ENCODE measurements at regions not wholly inside any gene's neighbourhood (a gene's known extent, or its start where the extent isn't known, plus 50 kb on each side); places are given as distances from the start of the nearest gene placed in this dataset.

DNA sequence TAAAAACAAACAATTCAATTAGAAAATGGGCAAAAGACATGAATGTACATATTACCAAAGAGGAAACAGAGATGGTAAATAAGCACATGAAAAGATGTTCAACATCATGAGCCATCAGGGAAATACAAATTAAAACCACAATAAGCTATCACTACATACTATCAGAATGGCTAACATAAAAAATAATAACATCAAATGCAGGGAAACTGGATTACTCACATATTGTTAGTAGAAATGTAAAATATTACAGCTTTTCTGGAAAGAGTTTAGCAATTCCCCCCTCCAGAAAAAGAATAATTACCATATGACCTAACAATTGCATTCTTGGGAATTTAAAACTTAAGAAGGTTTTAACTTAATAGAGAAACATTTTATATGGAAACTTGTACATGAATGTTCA is 232.9 kb upstream of the MTPN start:
- no peaks in the 10 kb centered on the region for H3K36me3 ChIP-seq
- H3K4me1 ChIP-seq (ENCODE audit: control insufficient read depth in 1 of 2, low read depth in 2 of 2), result no peaks in the 10 kb centered on the region
- H3K27ac ChIP-seq, result no peak overlapping the region
- no peak overlapping the region for H3K4me3 ChIP-seq
- DNase-seq (ENCODE audit: low spot score), result no peak
- no peak for ATAC-seq (ENCODE audit: insufficient number of reproducible peaks, low FRiP score, low read depth)
- H3K27me3 ChIP-seq (replicated peaks; ENCODE audit: insufficient read depth), result no peaks in the 10 kb centered on the region
- H3K9me3 ChIP-seq, result no peaks in the 10 kb centered on the region
- TF ChIP-seq, protein P1, sequence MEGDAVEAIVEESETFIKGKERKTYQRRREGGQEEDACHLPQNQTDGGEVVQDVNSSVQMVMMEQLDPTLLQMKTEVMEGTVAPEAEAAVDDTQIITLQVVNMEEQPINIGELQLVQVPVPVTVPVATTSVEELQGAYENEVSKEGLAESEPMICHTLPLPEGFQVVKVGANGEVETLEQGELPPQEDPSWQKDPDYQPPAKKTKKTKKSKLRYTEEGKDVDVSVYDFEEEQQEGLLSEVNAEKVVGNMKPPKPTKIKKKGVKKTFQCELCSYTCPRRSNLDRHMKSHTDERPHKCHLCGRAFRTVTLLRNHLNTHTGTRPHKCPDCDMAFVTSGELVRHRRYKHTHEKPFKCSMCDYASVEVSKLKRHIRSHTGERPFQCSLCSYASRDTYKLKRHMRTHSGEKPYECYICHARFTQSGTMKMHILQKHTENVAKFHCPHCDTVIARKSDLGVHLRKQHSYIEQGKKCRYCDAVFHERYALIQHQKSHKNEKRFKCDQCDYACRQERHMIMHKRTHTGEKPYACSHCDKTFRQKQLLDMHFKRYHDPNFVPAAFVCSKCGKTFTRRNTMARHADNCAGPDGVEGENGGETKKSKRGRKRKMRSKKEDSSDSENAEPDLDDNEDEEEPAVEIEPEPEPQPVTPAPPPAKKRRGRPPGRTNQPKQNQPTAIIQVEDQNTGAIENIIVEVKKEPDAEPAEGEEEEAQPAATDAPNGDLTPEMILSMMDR (IDR thresholded peaks at IDR 0.05), result no peak

DNA sequence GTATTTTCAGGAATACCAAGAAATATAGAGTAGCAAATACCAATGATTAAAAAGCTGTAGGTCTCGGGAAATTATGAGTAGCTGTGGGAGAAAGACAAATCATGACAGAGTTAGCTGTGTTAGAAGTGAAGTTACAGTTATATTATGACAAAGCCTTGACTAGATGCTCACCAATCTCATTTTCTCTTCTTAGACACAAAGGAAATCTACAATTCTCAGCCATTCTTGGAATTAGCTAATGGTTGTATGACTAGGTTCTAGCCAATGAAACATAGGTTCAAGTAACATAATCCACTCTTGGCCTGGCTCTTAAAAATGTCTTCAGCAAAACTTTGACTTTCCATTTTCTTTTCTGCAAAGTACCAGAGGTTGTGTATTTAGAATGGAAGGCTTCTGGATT is 228.8 kb upstream of the MTPN start:
- no peaks in the 10 kb centered on the region for H3K4me1 ChIP-seq (ENCODE audit: control insufficient read depth in 1 of 2, low read depth in 2 of 2)
- no peak for ATAC-seq (ENCODE audit: insufficient number of reproducible peaks, low FRiP score, low read depth)
- no peaks in the 10 kb centered on the region for H3K9me3 ChIP-seq

DNA sequence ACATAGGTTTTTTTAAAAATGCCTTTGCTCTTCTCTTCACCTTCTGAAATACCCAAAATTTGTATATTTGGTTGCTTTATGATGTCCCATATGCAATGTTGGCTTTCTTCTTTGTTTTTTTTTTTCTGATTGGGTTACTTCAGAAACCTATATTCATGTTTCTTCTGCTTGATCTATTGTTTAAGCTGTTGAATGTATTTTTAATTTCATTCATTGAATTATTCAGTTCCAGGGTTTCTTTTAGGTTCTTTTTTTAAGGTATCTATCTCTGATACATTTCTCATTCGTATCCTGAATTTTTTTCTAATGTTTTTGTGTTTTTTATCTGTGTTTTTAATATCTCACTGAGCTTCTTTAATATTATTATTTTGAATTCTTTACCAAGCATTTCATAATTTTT is 221.0 kb upstream of the MTPN start:
- no peaks in the 10 kb centered on the region for H3K36me3 ChIP-seq
- DNase-seq (ENCODE audit: low spot score) (no peak), ATAC-seq (ENCODE audit: insufficient number of reproducible peaks, low FRiP score, low read depth) (no peak)
- peaks cover 6% of the 10 kb centered on the region for H3K9me3 ChIP-seq
- no peak overlapping the region for H3K27ac ChIP-seq
- H3K27me3 ChIP-seq (replicated peaks; ENCODE audit: insufficient read depth), result no peaks in the 10 kb centered on the region
- no peak overlapping the region for H3K4me3 ChIP-seq
- TF ChIP-seq, protein P1 (IDR thresholded peaks at IDR 0.05), result no peak
- no peaks in the 10 kb centered on the region for H3K4me1 ChIP-seq (ENCODE audit: control insufficient read depth in 1 of 2, low read depth in 2 of 2)

More for the DNA sequence above, 228.8 kb upstream of the MTPN start:
- DNase-seq (ENCODE audit: low spot score), result no peak
- no peak overlapping the region for H3K27ac ChIP-seq
- H3K4me3 ChIP-seq, result no peak overlapping the region
- TF ChIP-seq, protein P1 (IDR thresholded peaks at IDR 0.05), result no peak
- no peaks in the 10 kb centered on the region for H3K36me3 ChIP-seq
- H3K27me3 ChIP-seq (replicated peaks; ENCODE audit: insufficient read depth), result no peaks in the 10 kb centered on the region

DNA sequence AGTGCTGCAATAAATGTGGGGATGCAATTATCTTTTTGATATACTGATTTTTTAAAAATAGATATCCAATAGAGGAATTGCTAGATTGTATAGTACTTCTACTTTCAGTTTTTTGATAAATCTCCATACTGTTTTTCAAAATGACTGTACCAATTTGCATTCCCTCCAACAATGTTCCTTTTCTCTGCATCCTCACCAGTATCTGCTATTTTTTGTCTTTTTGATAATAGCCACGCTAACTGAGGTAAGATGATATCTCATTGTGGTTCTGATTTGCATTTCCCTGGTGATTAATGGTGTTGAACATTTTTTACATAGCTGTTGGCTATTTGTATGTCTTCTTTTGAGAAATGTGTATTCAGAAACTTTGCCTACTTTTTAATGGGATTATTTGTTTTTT is 217.7 kb upstream of the MTPN start:
- H3K9me3 ChIP-seq, result peaks cover 6% of the 10 kb centered on the region

DNA sequence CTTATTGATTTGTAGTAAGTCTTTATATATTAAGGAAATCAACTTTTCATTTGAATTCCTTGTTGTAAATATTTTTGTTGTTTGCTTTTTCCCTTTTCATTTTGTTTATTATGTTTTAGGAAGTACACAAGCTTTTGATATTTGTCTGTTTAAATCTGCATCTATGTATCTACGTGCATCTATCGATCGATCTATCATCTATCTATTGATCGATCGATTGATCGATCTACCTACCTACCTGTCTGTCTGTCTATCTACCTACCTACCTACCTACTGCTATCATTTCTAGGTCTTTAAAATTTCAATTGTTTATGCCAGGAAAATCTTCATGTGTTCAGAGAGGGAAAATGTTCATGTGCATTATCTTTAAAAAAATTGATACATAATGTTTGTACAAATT is 216.8 kb upstream of the MTPN start:
- Histone ChIP-seq H3K9me3 (peaks cover 6% of the 10 kb centered on the region), H3K27ac (no peak overlapping the region), H3K4me1 (ENCODE audit: control insufficient read depth in 1 of 2, low read depth in 2 of 2) (no peaks in the 10 kb centered on the region), H3K4me3 (no peak overlapping the region), H3K27me3 (replicated peaks; ENCODE audit: insufficient read depth) (no peaks in the 10 kb centered on the region), H3K36me3 (no peaks in the 10 kb centered on the region)
- TF ChIP-seq, protein P1 (IDR thresholded peaks at IDR 0.05), result no peak
- ATAC-seq (ENCODE audit: insufficient number of reproducible peaks, low FRiP score, low read depth) (no peak), DNase-seq (ENCODE audit: low spot score) (no peak)

More for the DNA sequence above, 217.7 kb upstream of the MTPN start:
- Histone ChIP-seq H3K36me3 (no peaks in the 10 kb centered on the region), H3K4me3 (no peak overlapping the region), H3K27me3 (replicated peaks; ENCODE audit: insufficient read depth) (no peaks in the 10 kb centered on the region), H3K4me1 (ENCODE audit: control insufficient read depth in 1 of 2, low read depth in 2 of 2) (no peaks in the 10 kb centered on the region), H3K27ac (no peak overlapping the region)
- DNase-seq (ENCODE audit: low spot score), result no peak
- no peak for ATAC-seq (ENCODE audit: insufficient number of reproducible peaks, low FRiP score, low read depth)
- TF ChIP-seq, protein P1 (IDR thresholded peaks at IDR 0.05), result no peak
